Fibroblast of skin of left quadriceps (primary cell): ENCODE measurements at regions not wholly inside any gene's neighbourhood (a gene's known extent, or its start where the extent isn't known, plus 50 kb on each side); places are given as distances from the start of the nearest gene placed in this dataset.

ENCODE experiments used
- DNase-seq, 2 experiments: peaks; one replicate each; pipeline ENCODE4 v3.0.0-alpha.2; 2013; ENCODE audit warnings: low read depth in 2 of 2

- DNase-seq, result no peak
Observed at GRCh38 chr9:87152256-87152655, 204.9 kb upstream of the GAS1 start.

- DNase-seq, result no peak
Observed at GRCh38 chr9:87156247-87156646, 208.9 kb upstream of the GAS1 start.

GRCh38 chr9:87157366-87158031 is 210.2 kb upstream of the GAS1 start:
- no peak for DNase-seq

- no peak for DNase-seq
Observed at GRCh38 chr9:87158765-87159164, 211.5 kb upstream of the GAS1 start.

GRCh38 chr9:87160148-87161102 is 213.1 kb upstream of the GAS1 start:
- DNase-seq, result no peak

GRCh38 chr9:87167161-87167560 is 219.9 kb upstream of the GAS1 start:
- DNase-seq, result no peak

- DNase-seq, result no peak
Observed at GRCh38 chr9:87167582-87167981, 220.3 kb upstream of the GAS1 start.

GRCh38 chr9:87178302-87178701 is 231.0 kb upstream of the GAS1 start:
- no peak for DNase-seq

- DNase-seq, result peak in 1 of 2 experiments; percentile 57
Observed at GRCh38 chr9:87179553-87180340, 232.4 kb upstream of the GAS1 start.

- DNase-seq, result no peak
Observed at GRCh38 chr9:87180361-87180760, 233.1 kb upstream of the GAS1 start.

- no peak for DNase-seq
Observed at GRCh38 chr9:87180841-87181240, 233.5 kb upstream of the GAS1 start.

GRCh38 chr9:87181670-87182069 is 234.4 kb upstream of the GAS1 start:
- no peak for DNase-seq

- peak; percentile 71 to 74 for DNase-seq
Observed at GRCh38 chr9:87184956-87185642, 237.8 kb upstream of the GAS1 start.

- no peak for DNase-seq
Observed at GRCh38 chr9:87187656-87188055, 240.3 kb upstream of the GAS1 start.

GRCh38 chr9:87189006-87189405 is 241.7 kb upstream of the GAS1 start:
- DNase-seq, result no peak

GRCh38 chr9:87193151-87193550 is 245.8 kb upstream of the GAS1 start:
- DNase-seq, result no peak

GRCh38 chr9:87193925-87194868 is 246.9 kb upstream of the GAS1 start:
- DNase-seq, result peak; percentile 98

GRCh38 chr9:87195306-87195705 is 248.0 kb upstream of the GAS1 start:
- DNase-seq, result no peak

GRCh38 chr9:87197349-87198130 is 250.2 kb upstream of the GAS1 start:
- no peak for DNase-seq

GRCh38 chr9:87198716-87199115 is 251.4 kb upstream of the GAS1 start:
- DNase-seq, result no peak
